K562 (cell line): ENCODE measurements at regions not wholly inside any gene's neighbourhood (a gene's known extent, or its start where the extent isn't known, plus 50 kb on each side); places are given as distances from the start of the nearest gene placed in this dataset.

Experiments used
- ATAC-seq: fragments of 200-7000 bp; cut with Tn5 transposase; 3 replicates; pipeline ENCODE4 v1.9.1; 2020; ENCODE audit warnings: moderate library complexity
- BruUV-seq: library from RNA; stranded (reverse); fragments of 400-500 nt; replicated peaks from 2 replicates; lab custom pipeline; 2021; lab: Mats Ljungman, UMichigan
- CTCF ChIA-PET: fragments of 300-600 bp; formaldehyde crosslinking; extraction: SDS; loops from one replicate; lab custom pipeline; 2021; ENCODE audit warnings: low intra/inter-chr PET ratio; lab: Yijun Ruan, JAX
- POLR2A ChIA-PET: fragments of 300-600, 350-650 bp; sonication (Branson Sonifier 250); formaldehyde crosslinking; extraction: SDS; loops from one replicate; lab custom pipeline; 2021; ENCODE audit warnings: antibody characterized with exemption, inconsistent platforms; lab: Yijun Ruan, JAX
- DNase-seq, 4 experiments: peaks; one replicate each; pipeline versions ENCODE4 v3.0.0 to v3.0.0-alpha.2; 2011 to 2018; ENCODE audit warnings: low spot score in 3 of 4, mixed read lengths in 3 of 4; ENCODE audit errors: extremely low read depth in 1 of 4
- FAIRE-seq: peaks from 2 replicates; lab custom pipeline; 2011; peaks lifted over from hg19 to GRCh38; lab: Jason Lieb, UNC
- H2AFZ ChIP-seq: 2 replicates; pipeline ENCODE4 v1.6.0; 2011; ENCODE audit warnings: low read depth, low read length, control low read depth, inconsistent platforms
- H3K27ac ChIP-seq: fragments of 200-600 bp; 3 replicates; pipeline ENCODE4 v1.8.0; 2011; ENCODE audit warnings: low read depth, mild to moderate bottlenecking, control low read depth, inconsistent platforms, low read length, moderate library complexity, mixed read lengths; ENCODE audit errors: extremely low read depth
- H3K27me3 ChIP-seq, 2 experiments: fragments of 300-600 bp in 1 of 2; 2 replicates in 1 of 2; 3 replicates in 1 of 2; pipeline versions ENCODE4 v1.6.0 to v1.8.0; 2011; ENCODE audit warnings: inconsistent platforms in 2 of 2, low read length in 2 of 2, mild to moderate bottlenecking in 1 of 2, mixed read lengths in 1 of 2, moderate library complexity in 1 of 2; ENCODE audit not compliant: control insufficient read depth in 2 of 2, insufficient read depth in 2 of 2
- H3K36me3 ChIP-seq: fragments of 300-600 bp; 3 replicates; pipeline ENCODE4 v1.8.0; 2011; ENCODE audit warnings: mild to moderate bottlenecking, low read length, inconsistent platforms; ENCODE audit not compliant: control insufficient read depth, insufficient read depth
- H3K4me1 ChIP-seq, 2 experiments: fragments of 200-600 bp in 1 of 2; replicated peaks in 1 of 2; 2 replicates in 1 of 2; 3 replicates in 1 of 2; pipeline versions ENCODE4 v1.5.1 to v1.8.0; 2011; ENCODE audit warnings: inconsistent platforms in 2 of 2, low read length in 2 of 2, mild to moderate bottlenecking in 1 of 2, mixed read lengths in 1 of 2, moderate library complexity in 1 of 2; ENCODE audit not compliant: control insufficient read depth in 2 of 2, insufficient read depth in 2 of 2
- H3K4me2 ChIP-seq: 2 replicates; pipeline ENCODE4 v1.6.1; 2011; ENCODE audit warnings: low read length, control low read depth, inconsistent platforms, mixed read lengths; ENCODE audit not compliant: insufficient read depth
- H3K4me3 ChIP-seq: fragments of 200-600 bp; sonication (generic), shearing (Covaris generic); 2 replicates; pipeline ENCODE4 v1.5.1; 2016; ENCODE audit warnings: control low read depth, inconsistent platforms
- H3K79me2 ChIP-seq: fragments of 200-600 bp; 3 replicates; pipeline ENCODE4 v1.8.0; 2011; ENCODE audit warnings: low read length, inconsistent platforms; ENCODE audit not compliant: control insufficient read depth, insufficient read depth
- H3K9ac ChIP-seq, 2 experiments: 2 replicates each; pipeline versions ENCODE4 v1.6.0 to v1.6.1; 2011; ENCODE audit warnings: low read depth in 2 of 2, low read length in 2 of 2, control low read depth in 1 of 2, inconsistent platforms in 1 of 2, mild to moderate bottlenecking in 1 of 2, mixed read lengths in 1 of 2; ENCODE audit not compliant: insufficient read depth in 1 of 2
- H3K9me1 ChIP-seq: one replicate; pipeline ENCODE4 v1.6.0; 2011; ENCODE audit warnings: inconsistent platforms, mild to moderate bottlenecking, low read length, moderate library complexity; ENCODE audit not compliant: control insufficient read depth, insufficient read depth
- H3K9me3 ChIP-seq: replicated peaks from 2 replicates; pipeline ENCODE4 v1.5.1; 2011; ENCODE audit warnings: low read depth, low read length, inconsistent platforms; ENCODE audit not compliant: control insufficient read depth, insufficient read depth
- H4K20me1 ChIP-seq: replicated peaks from 2 replicates; pipeline ENCODE4 v1.6.1; 2011; ENCODE audit warnings: low read length, inconsistent platforms, mixed read lengths; ENCODE audit not compliant: control insufficient read depth, insufficient read depth
- BCOR ChIP-seq: fragments of 450-650 bp; IDR thresholded peaks from 2 replicates; pipeline ENCODE4 v1.6.1; 2016
- CBX8 ChIP-seq: fragments of 200-600 bp; sonication (generic); IDR thresholded peaks from 2 replicates; pipeline ENCODE4 v1.6.1; 2012; ENCODE audit warnings: borderline replicate concordance, mixed run types, low read depth, mild to moderate bottlenecking, moderate library complexity, mixed read lengths, low read length, control low read depth, inconsistent platforms; ENCODE audit not compliant: poor library complexity, severe bottlenecking; ENCODE audit errors: extremely low read depth
- CHAMP1 ChIP-seq: fragments of 450-650 bp; IDR thresholded peaks from 2 replicates; pipeline ENCODE4 v1.6.1; 2016; ENCODE audit warnings: mild to moderate bottlenecking
- E2F6 ChIP-seq, 2 experiments: IDR thresholded peaks; 2 replicates each; pipeline ENCODE4 v1.6.1; 2011; ENCODE audit warnings: borderline replicate concordance in 1 of 2, control low read depth in 1 of 2, low read depth in 1 of 2, low read length in 1 of 2, mild to moderate bottlenecking in 1 of 2, mixed read lengths in 1 of 2, moderate library complexity in 1 of 2; ENCODE audit not compliant: insufficient read depth in 1 of 2, insufficient read length in 1 of 2, poor library complexity in 1 of 2, severe bottlenecking in 1 of 2; ENCODE audit errors: extremely low read depth in 1 of 2
- HDAC6 ChIP-seq: IDR thresholded peaks from 2 replicates; pipeline ENCODE4 v1.6.1; 2012; ENCODE audit warnings: low read depth, mild to moderate bottlenecking, control low read depth, inconsistent platforms, low read length, moderate library complexity
- HDGF ChIP-seq: fragments of 450-650 bp; IDR thresholded peaks from 2 replicates; pipeline ENCODE4 v1.6.1; 2016
- ILF3 ChIP-seq: fragments of 450-650 bp; IDR thresholded peaks from 2 replicates; pipeline ENCODE4 v1.6.1; 2018; ENCODE audit warnings: antibody characterized with exemption, mild to moderate bottlenecking, moderate library complexity, borderline replicate concordance
- LCOR ChIP-seq: sonication (generic); formaldehyde crosslinking; IDR thresholded peaks from 2 replicates; pipeline ENCODE4 v1.8.0; 2022; ENCODE audit warnings: mild to moderate bottlenecking, missing genetic modification reagents
- MCM7 ChIP-seq, 2 experiments: fragments of 450-650 bp; IDR thresholded peaks; 2 replicates each; pipeline ENCODE4 v1.6.1; 2016 to 2018
- NFIC ChIP-seq: fragments of 450-650 bp; IDR thresholded peaks from 2 replicates; pipeline ENCODE4 v1.6.1; 2017; ENCODE audit warnings: mild to moderate bottlenecking, inconsistent platforms
- NR2C2 ChIP-seq, 2 experiments: fragments of 200-800 bp in 1 of 2; sonication (Bioruptor generic) in 1 of 2; sonication (generic) in 1 of 2; formaldehyde crosslinking in 1 of 2; IDR thresholded peaks; 2 replicates each; pipeline versions ENCODE4 v1.6.1 to v1.8.0; 2016 to 2022; ENCODE audit warnings: mild to moderate bottlenecking in 1 of 2, missing compliant biosample characterization in 1 of 2, missing genetic modification characterization in 1 of 2, missing genetic modification reagents in 1 of 2
- POLR2A ChIP-seq: fragments of 450-650 bp; conservative IDR thresholded peaks from 2 replicates; pipeline ENCODE4 v1.6.1; 2016
- U2AF2 ChIP-seq: fragments of 200-400 bp; formaldehyde crosslinking; optimal IDR thresholded peaks from 2 replicates; pipeline ENCODE3; 2017; ENCODE audit warnings: low read depth, mild to moderate bottlenecking, low read length
- ZBTB8A ChIP-seq: fragments of 450-650 bp; IDR thresholded peaks from 2 replicates; pipeline ENCODE4 v1.6.1; 2018; ENCODE audit warnings: mild to moderate bottlenecking, moderate library complexity; ENCODE audit not compliant: partially characterized antibody
- ZFP36 ChIP-seq: fragments of 150-350 bp; IDR thresholded peaks from 2 replicates; pipeline ENCODE4 v1.6.1; 2018; ENCODE audit warnings: low read length, low read depth; ENCODE audit not compliant: partially characterized antibody
- ZNF12 ChIP-seq: sonication (generic); formaldehyde crosslinking; IDR thresholded peaks from 2 replicates; pipeline ENCODE4 v1.4.0; 2020; ENCODE audit warnings: mild to moderate bottlenecking, missing genetic modification reagents
- ZNF449 ChIP-seq: fragments of 250-450 bp; sonication (Bioruptor Pico); IDR thresholded peaks from 2 replicates; pipeline ENCODE4 v1.8.0; 2022; ENCODE audit warnings: moderate library complexity, mild to moderate bottlenecking, inconsistent platforms
- ZNF785 ChIP-seq: fragments of 250-450 bp; sonication (Bioruptor Pico); IDR thresholded peaks from 2 replicates; pipeline ENCODE4 v1.4.0; 2020; ENCODE audit warnings: mild to moderate bottlenecking
- ZSCAN29 ChIP-seq: fragments of 450-650 bp; IDR thresholded peaks from 2 replicates; pipeline ENCODE4 v1.6.1; 2017
- WGBS: fragments of 100-300 bp; shearing (Covaris generic); methylation state at CpG from one replicate; pipeline ENCODE4 v1.1.6; 2016; ENCODE audit warnings: low coverage, mixed read lengths; ENCODE audit not compliant: insufficient coverage; ENCODE audit errors: missing lambda C conversion rate; 5-methylcytosine and 5-hydroxymethylcytosine counted together
- in situ Hi-C: fragments of 300-500 bp; cut with MboI; formaldehyde crosslinking; loops from 4 replicates; pipeline ENCODE4 v1.15.0; 2018; ENCODE audit warnings: inconsistent platforms, mixed read lengths
- intact Hi-C: fragments of 100-400 bp; cut with micrococcal nuclease; formaldehyde crosslinking; loops from 2 replicates; pipeline ENCODE4 v1.14.2; 2022

- Histone ChIP-seq H2AFZ (no peak overlapping the region), H3K4me1 (no peaks in the 10 kb centered on the region), H3K9me3 (no peaks in the 10 kb centered on the region), H3K4me2 (no peak overlapping the region), H4K20me1 (no peaks in the 10 kb centered on the region), H3K27ac (no peak overlapping the region), H3K9ac (no peak overlapping the region), H3K9me1 (no peaks in the 10 kb centered on the region), H3K79me2 (no peaks in the 10 kb centered on the region), H3K27me3 (no peaks in the 10 kb centered on the region), H3K4me3 (no peak overlapping the region), H3K36me3 (no peaks in the 10 kb centered on the region)
- CTCF ChIA-PET: no interaction called here
- no TSS peak for BruUV-seq
- in situ Hi-C loops: no loop called here
- ATAC-seq (no peak), FAIRE-seq (no peak), DNase-seq (no peak)
- 2% methylated on average over 16 of the region's 18 CpGs for WGBS
- TF ChIP-seq ZFP36: no peak
- TF ChIP-seq ZNF449 (CRISPR knock-in tag): no peak
- no peak for TF ChIP-seq HDAC6
- TF ChIP-seq LCOR (CRISPR knock-in tag): no peak
- no peak for TF ChIP-seq ZNF785
- no peak for TF ChIP-seq CBX8
- no peak for TF ChIP-seq CHAMP1
- TF ChIP-seq POLR2A: no peak
- TF ChIP-seq ZBTB8A: no peak
- no peak for TF ChIP-seq E2F6 (IDR thresholded peaks at IDR 0.05; ENCODE audit: borderline replicate concordance in 1 of 2, extremely low read depth in 1 of 2, insufficient read depth in 1 of 2, insufficient read length in 1 of 2, low read depth in 1 of 2, low read length in 1 of 2, poor library complexity in 1 of 2, severe bottlenecking in 1 of 2)
- no peak for TF ChIP-seq ZSCAN29
- no peak for TF ChIP-seq NR2C2 (CRISPR knock-in tag; IDR thresholded peaks at IDR 0.05)
- TF ChIP-seq NR2C2 (tag; IDR thresholded peaks at IDR 0.05): no peak
- TF ChIP-seq NFIC: no peak
- no peak for TF ChIP-seq MCM7 (IDR thresholded peaks at IDR 0.05)
- no peak for TF ChIP-seq ILF3
- TF ChIP-seq ZNF12 (CRISPR knock-in tag): no peak
- no peak for TF ChIP-seq HDGF
- TF ChIP-seq BCOR: no peak
- TF ChIP-seq U2AF2: no peak
- intact Hi-C loops: no loop called here
- POLR2A ChIA-PET: no interaction called here
Observed at GRCh38 chr4:59855630-59856352, 1344.3 kb upstream of the ADGRL3 start.
